IPS DF 19.7 (cell line): ENCODE measurements at regions not wholly inside any gene's neighbourhood (a gene's known extent, or its start where the extent isn't known, plus 50 kb on each side); places are given as distances from the start of the nearest gene placed in this dataset.

Experiments used
- DNase-seq: peaks from one replicate; pipeline ENCODE4 v3.0.0-alpha.2; 2013; ENCODE audit warnings: low read depth, low spot score

DNA sequence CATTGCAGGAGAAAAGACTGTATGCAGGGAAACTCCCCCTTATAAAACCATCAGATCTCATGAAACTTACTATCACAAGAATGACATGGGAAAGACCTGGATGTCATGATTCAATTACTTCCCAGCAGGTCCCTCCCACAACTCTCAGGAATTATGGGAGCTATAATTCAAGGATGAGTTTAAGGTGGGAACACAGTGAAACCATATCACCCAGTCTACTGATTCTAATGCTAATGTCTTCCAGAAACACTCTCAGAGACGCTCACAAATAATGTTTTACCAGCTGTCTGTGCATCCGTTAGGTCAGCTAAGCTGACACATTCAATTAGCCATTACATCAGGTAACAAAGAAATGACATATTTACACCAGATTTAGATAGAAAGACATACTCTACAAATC lies 637.9 kb downstream of the NLGN4Y start:
- DNase-seq: no peak

DNA sequence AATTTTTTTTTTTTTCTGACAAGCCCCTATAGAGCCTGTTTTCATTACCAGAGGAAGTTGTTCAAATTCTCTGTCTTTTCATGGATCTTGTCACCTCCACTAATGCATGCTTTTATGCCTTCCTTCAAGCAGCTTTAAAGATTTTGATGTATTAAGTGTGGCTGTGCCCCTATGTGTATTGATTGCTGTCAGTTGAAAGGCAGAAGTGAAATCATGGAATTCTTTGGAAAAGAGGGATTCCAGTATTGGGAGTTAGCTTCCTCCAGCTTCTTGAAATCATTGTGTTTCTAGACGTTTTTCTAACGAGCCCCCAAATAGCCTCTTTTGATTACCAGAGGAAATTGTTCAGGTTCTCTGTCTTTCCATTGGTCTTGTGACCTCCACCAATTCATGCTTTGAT lies 655.6 kb downstream of the NLGN4Y start:
- DNase-seq: no peak

DNA sequence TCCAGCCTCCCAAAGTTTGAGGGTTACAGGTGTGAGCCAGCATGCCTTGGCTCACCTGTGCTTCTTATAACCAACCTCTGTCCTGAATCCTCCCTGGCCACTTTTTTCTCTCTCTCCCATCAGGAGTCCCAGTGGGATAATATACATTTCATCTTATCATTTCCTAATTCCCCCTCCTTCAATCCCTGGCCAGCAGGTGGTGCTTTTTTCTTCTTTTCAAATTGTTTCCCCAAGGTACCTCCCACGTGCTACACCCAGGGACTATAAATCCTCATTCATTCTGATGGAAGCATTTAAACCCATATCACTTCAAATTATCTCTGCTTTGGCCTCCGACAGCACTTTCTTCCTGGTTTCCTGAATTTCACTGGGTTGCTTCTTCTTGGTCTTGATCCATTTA lies 704.7 kb downstream of the NLGN4Y start:
- DNase-seq: no peak

DNA sequence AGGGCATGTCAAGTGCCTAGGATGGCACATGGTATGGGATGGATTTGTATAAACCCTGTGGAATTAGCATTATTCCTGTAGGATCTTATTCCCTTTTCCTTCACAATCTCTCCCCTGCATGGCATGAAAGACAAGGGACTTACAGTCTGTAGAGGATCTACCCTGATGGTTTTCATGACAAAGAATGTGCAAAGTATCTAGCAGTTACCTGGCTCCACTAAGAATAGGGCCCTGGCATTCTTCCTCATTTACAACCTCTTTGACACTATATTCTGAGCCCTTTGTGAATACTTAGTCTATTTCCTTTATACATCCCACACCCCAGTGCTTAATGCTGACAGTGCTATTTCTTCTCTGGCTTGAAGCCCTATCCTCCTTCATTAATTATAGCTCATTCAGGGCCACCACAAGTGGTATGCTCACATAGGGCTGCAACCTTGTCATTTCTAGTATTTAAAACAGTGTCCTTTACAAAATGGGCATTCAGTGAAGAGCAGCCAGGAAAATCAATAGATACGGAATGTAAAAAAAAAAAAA lies 715.3 kb downstream of the NLGN4Y start:
- DNase-seq: no peak

DNA sequence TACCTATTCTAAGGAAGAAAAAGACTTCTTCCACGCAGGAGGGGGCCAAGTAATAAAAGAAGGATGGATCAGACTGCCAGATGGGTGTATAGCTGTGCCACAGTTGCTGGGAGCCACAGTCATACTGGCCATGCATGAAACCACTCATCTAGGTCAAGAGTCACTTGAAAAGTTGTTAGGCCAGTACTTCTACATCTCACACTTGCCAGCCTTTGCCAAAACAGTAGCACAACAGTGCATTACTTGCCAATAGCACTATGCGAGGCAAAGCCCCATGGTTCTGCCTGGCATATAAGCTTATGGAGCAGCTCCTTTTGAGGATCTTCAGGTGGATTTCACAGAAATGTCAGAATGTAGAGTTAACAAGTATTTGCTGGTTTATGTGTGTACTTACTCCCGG lies 735.0 kb downstream of the NLGN4Y start:
- no peak for DNase-seq

DNA sequence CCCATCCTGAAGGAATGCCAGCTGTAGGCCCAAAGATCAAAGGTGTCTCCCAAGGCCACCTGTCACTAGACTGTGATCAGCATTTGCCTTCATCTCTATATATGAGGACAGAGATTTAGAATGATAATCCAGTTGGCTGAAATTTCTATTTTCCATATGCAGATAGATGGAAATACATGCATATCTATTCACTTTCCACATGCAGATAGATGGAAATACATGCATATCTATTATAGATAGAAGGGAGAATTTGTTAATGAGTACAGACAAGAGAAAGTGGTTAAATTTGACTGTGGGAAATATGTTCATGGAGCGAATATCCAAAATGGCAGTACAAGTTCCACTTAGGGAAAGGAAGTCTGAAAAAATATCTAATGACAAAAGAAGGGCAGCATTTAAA lies 762.2 kb downstream of the NLGN4Y start:
- no peak for DNase-seq

DNA sequence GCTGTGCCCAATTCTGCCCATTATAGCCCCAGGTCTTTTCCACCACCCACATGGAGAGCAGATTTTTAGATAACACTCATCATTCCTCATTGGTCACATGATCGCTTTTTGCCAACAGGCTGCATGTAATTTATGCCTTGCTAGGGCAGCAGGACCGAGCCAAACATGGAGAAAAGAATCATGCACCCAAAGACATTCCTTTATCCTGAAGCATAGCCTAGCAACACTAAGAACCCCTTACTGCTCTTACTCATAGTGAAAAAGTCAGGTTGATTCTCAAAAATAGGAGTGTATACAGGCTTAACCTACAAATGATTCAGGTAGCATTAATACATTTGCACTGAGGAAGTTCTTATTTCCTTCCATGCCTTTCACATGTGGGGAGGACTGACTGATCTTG lies 765.5 kb downstream of the NLGN4Y start:
- no peak for DNase-seq

DNA sequence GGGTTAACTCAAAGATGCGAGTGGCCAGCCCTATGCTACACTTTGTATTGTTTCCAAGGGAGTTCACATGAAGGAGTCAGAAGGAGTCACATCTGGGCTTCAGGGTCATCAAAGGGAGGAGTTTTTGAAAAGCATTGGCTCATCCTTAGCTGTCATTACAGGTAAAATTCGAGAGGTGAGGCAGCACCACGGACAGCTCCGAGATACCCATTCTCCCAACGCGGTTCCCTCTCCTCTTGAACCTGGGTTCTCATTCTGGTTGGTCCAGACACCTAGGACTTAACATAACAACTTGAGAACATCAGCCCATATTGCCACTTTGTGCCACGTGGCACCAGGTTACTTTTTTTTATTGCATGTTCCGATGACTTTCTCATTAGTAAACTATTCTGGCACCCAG lies 768.6 kb downstream of the NLGN4Y start:
- no peak for DNase-seq

DNA sequence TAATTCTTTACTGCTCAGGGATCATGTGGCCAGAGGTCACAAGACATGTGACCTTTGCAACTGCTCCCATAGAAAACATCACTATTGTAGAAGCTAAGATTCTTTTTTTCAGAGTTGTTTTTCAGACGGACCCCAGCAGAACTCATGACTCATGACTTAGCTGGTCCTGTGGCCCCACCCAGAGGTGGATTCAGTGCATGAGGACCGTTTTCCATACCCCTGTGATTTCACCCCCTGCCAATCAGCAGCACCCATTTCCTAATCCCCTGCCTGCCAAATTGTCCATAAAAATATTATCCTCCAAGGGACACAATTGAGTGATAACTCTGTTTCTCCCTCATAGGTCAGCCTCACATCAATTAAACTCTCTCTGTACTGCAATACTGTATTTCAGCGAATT lies 777.5 kb downstream of the NLGN4Y start:
- no peak for DNase-seq

DNA sequence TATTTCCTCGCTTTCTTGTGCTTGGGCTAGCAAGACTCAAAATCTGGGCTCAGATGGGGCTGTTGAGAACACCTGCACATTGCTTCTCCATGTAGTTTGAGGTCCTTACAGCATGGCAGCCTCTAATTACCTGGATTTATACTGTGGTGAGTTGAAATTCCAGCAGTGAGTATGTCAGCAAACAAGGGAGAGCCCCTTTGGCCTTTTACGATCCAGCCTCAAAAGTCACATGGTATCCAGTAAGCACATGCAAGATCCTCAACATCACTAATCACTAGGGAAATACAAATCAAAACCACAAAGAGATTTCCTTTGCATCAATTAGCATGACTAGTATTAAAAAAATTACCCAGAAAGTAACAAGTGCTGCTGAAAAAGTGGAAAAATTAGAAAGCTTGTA lies 787.8 kb downstream of the NLGN4Y start:
- no peak for DNase-seq

DNA sequence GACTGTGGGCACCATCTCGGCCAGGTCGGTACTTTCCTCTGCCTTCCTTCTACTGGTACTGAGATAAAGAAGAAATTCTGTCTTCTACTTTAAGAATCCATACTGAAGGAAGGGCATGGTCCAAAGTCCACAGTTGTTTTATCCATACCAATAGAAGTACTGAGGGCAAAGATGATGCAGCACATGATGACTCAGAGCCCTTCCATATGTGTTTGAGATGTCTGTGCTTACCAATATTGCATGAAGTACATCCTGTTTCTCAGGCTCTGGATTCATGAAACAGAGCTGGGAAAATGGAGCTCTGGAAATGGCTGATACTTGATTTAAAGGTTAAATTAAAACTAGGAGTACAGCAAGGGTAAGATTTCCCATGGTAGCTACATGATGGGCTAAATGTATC lies 799.9 kb downstream of the NLGN4Y start:
- no peak for DNase-seq

DNA sequence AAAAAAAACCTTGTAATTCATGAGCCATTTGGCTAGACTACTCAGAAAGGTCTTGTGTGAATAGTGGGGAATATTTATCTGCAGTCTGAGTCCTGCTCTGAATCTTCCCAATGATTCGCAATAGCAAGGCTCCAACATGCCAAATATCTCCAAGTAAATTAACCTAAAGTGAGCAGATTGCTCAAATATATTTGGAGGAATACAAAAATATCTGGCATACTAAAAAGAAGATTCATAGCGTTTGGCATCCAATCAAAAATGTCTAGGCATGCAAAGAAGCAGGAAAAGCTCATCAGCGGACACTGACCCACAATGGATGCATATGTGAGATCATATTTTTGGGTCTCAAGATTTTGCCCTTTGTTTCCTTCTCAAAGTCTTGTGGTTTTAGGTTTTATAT lies 800.9 kb downstream of the NLGN4Y start:
- no peak for DNase-seq

DNA sequence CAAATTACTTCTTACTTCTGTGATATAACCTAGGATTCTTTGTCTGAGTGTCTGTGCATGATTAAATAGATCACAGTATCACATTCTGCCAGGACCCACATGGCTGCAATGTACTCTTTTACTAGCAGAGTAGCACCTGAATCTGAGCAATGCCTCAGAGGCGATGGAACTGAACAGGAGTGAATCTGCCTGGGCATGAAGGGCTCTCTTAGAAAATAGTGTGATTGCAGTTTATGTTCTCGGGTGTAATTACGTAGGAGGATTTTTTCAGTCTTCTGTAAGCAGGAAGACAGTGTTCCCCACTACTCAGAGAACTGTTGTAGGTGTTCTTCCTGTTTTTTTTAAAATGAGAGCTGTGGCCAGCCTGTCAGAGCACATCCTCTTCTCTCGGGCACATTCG lies 802.3 kb downstream of the NLGN4Y start:
- DNase-seq: no peak

DNA sequence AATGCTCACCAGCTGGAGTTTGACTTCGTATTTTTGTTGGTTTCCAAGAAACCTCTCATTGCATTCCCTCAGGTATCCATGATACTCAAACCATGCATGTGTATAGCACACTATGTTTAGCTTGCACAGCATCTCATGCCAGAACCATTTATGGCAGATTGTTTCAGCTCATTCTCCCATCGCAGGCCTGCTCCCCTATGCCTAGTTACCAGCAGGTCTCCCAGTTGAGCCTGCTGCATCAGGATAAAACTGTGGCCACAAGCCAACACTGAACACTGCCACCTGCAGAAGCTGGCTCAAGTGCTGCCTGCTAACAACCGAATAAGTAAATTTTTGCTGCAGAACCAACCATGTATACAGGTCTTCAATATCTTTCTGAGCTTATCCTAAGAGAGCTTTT lies 804.5 kb downstream of the NLGN4Y start:
- no peak for DNase-seq

DNA sequence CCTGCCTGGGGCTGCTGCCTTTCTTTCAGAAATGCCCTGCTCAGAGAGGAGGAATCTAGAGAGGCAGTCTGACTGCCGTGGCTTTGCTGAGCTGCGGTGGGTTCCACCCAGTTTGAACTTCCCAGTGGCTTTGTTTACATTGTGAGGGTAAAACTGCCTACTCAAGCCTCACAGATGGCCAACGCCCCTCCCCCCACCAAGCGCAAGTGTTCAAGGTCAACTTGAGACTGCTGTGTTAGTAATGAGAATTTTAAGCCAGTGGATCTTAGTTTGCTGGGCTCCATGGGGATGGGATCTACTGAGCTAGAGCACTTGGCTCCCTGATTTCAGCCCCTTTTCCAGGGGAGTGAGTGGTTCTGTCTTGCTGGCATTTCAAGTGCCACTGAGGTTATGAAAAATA lies 819.2 kb downstream of the NLGN4Y start:
- DNase-seq: no peak

DNA sequence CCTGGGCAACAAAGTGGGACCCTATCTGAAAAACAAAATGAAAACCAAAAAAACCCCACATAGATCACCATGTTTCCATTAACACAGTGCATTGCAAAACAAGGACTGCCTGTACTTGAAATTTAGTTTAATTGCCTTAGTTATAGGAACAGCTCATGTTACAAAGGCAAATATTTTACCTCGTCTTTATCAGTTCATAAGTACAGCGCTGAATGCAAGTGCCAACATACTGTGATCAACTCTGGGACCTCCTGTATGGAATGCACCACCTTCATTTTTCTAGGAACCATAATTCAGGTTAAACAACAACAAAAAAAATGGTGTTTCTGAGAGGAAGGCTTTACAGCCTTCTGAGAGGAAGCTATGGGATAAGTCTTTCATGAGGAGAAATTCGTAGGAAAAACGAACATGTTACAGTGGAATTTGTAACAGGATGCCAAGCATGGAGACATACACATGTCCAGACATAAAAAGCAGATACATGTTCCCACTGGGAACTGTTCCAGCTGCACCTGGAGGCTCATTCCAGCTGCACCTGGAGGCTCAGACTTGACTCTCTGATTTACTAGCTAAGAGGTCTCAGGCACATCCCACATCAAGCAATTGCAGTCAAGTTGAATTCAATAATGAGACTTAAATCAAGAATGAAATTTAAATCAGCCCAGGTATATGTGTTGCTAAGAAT lies 821.3 kb downstream of the NLGN4Y start:
- no peak for DNase-seq

DNA sequence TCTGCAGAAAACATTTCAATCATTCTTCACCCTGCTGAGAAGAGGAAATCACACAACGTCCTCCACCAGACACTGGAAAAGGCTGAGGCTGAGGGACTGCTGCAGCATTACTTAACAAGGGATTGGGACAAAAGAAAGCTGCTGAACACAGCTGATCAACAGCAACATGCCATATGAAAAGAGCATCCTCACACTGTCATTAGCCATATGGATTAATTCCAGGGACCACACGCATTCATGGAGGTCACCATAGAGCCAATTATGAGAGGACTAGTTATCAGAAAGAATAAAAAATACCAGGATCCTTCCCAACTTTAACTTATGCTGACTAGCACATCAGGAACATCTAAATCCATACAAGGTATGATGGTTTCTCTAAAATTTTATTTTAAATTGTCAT lies 825.0 kb downstream of the NLGN4Y start:
- no peak for DNase-seq

DNA sequence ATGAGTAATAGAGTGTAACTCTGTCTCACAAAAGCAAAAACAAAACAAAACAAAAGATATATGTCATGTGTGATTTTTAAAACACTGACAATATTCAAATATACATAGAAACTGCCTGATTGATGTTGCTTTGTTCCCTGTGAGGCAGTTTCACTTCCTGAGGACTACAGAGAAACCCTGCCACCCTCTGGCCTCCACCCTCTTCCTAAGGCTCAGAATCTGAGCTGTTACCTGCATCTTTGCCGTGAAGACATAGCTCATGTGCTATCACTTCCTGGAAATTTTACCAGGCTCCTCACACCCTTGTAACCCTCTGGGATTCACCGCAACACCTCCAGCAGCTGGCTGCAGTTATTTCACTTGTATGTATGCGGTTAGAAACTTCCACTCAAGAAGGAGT lies 831.0 kb downstream of the NLGN4Y start:
- no peak for DNase-seq

DNA sequence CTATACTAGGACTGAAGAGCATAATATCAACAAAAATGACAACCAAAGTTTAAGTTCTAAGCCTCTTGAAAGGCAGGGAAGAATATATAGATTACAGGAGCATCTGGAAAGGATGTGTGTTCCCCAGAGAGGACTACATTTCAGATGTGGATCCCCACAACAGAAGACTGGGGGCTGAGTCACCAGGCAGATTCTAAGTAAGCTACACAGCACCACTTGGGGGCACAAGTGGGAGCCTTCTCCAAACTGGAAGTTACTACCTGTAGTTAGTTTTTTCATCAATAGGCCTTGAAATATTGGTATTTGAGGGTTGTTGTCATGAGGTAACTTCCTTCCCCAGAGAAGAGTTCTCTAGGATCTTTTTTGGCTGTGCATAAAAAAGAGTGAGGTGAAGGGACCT lies 836.1 kb downstream of the NLGN4Y start:
- peak; percentile 9 for DNase-seq

DNA sequence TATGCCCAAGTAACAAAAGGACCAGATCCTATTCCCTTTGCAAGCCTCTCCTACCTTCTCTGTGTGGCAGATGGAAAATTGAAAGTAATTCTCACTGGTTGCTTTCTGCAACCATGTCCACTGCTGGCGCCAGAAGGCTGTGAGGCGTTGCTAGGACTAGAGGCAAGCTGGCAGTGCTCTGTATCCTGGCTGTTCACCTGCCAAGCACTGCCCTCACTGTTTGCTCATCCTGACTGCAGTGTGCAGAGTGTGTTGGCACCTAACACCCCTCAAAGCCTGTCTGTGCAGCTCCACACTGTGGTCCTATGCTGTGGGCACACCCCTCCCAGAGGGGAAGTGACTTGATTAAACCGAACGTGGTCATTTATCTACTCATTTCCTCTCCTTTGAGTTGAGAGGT lies 840.7 kb downstream of the NLGN4Y start:
- DNase-seq: no peak

DNA sequence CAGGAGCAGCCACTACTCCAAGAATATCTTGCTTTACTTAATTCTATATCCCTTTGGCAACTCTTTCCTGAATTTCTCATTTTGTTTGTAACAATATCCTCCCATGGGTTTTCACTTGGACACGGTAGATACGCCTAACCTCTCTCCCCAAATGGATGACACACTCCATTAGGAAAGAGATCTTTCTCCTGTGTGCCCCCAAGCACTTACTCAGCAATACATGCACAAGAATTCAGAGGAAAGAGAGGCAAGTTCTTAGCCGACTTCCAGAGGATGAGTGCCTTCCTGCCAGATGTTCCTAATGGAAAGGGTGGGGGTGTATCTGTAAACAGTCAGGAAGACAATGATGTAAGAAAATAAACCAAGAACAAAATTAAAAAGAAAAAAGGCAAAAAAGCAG lies 844.5 kb downstream of the NLGN4Y start:
- DNase-seq: no peak

DNA sequence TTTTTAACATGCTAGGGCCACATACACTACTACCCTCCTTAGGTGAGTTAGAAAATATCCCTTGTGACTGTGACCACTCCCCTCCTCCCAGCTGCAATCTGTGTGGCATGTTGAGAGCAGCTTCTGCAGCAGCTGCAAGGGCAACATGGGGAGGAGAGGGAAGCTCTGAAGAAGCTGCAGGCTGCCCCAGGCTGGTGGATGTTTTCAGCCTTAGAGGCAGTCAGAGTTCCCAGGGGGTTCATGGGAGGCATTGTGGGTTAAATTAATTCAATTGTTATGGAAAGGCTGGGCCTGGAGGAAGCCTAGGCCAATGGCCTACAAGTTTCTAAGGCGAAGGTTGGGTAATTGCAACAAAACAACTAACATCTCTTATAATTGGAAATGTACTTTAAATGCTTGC lies 860.8 kb downstream of the NLGN4Y start:
- DNase-seq: peak; percentile 73

DNA sequence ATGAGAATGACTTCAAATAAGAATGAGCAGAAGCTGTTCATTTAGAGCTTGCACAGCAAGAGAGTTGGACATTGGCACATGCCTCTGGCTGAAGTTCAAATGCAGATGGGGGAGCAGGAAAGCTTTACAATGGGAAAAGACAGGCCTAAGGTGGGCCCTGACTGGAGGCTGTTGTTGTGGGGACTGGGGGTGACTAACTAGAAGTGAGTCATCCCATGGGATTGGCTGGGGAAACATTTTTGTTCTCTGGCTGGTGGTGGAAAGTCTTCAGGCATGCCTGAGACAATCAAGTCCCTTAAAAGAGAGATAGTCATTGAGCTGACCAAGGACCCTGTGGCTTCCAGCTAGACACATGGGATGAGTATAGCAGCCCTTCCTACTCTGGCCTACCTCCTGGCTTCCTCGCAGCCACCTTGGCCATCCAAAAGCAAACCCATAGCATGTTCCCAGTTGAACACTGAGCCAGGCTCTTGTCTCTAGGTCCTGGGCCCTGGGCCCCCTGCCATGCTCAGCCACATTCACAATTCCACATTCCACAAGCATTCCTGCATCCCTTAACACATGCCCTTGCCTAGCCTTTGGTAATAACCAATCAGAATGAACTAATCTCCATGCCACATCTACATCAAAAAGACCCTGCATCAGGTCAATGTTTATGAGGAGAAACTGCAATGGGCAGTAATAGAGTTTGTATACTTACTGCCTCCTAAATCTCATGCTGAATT lies 873.4 kb downstream of the NLGN4Y start:
- DNase-seq: peak; percentile 68
